ENCODE measurements at regions not wholly inside any gene's neighbourhood (a gene's known extent, or its start where the extent isn't known, plus 50 kb on each side); places are given as distances from the start of the nearest gene placed in this dataset.

- TF ChIP-seq REST (IDR thresholded peaks at IDR 0.05; ENCODE audit: insufficient replicate concordance, low read depth), result no peak
- no peak for TF ChIP-seq POLR2AphosphoS5 (IDR thresholded peaks at IDR 0.05; ENCODE audit: low read depth)
- TF ChIP-seq SPI1 (IDR thresholded peaks at IDR 0.05; ENCODE audit: borderline replicate concordance, low read depth), result no peak
- no peak for TF ChIP-seq CTCF (IDR thresholded peaks at IDR 0.05; ENCODE audit: insufficient read depth, low read length)
- TF ChIP-seq GABPA (IDR thresholded peaks at IDR 0.05; ENCODE audit: low read depth), result no peak
- no peaks in the 10 kb centered on the region for H3K27me3 ChIP-seq (ENCODE audit: insufficient read depth, poor library complexity, severe bottlenecking)
- no peak overlapping the region for H3K4me3 ChIP-seq (replicated peaks; ENCODE audit: insufficient read depth, low read length)
- DNase-seq (ENCODE audit: low read depth in 1 of 2, low spot score in 1 of 2), result no peak
- no peak overlapping the region for H3K27ac ChIP-seq (replicated peaks)
Observed at GRCh38 chr18:67331857-67332256, 184.7 kb downstream of the DSEL start.

GRCh38 chr18:67319109-67319508 is 197.4 kb downstream of the DSEL start:
- H3K27ac ChIP-seq (replicated peaks), result no peak overlapping the region
- TF ChIP-seq POLR2AphosphoS5 (IDR thresholded peaks at IDR 0.05; ENCODE audit: low read depth) (no peak), CTCF (IDR thresholded peaks at IDR 0.05; ENCODE audit: insufficient read depth, low read length) (no peak), REST (IDR thresholded peaks at IDR 0.05; ENCODE audit: insufficient replicate concordance, low read depth) (no peak), GABPA (IDR thresholded peaks at IDR 0.05; ENCODE audit: low read depth) (no peak), SPI1 (IDR thresholded peaks at IDR 0.05; ENCODE audit: borderline replicate concordance, low read depth) (no peak)
- no peak overlapping the region for H3K4me3 ChIP-seq (replicated peaks; ENCODE audit: insufficient read depth, low read length)
- H3K27me3 ChIP-seq (ENCODE audit: insufficient read depth, poor library complexity, severe bottlenecking), result no peaks in the 10 kb centered on the region
- no peak for DNase-seq (ENCODE audit: low read depth in 1 of 2, low spot score in 1 of 2)

- H3K4me3 ChIP-seq (replicated peaks; ENCODE audit: insufficient read depth, low read length), result no peak overlapping the region
- TF ChIP-seq POLR2AphosphoS5 (IDR thresholded peaks at IDR 0.05; ENCODE audit: low read depth) (no peak), GABPA (IDR thresholded peaks at IDR 0.05; ENCODE audit: low read depth) (no peak), CTCF (IDR thresholded peaks at IDR 0.05; ENCODE audit: insufficient read depth, low read length) (no peak), REST (IDR thresholded peaks at IDR 0.05; ENCODE audit: insufficient replicate concordance, low read depth) (no peak), SPI1 (IDR thresholded peaks at IDR 0.05; ENCODE audit: borderline replicate concordance, low read depth) (no peak)
- no peak overlapping the region for H3K27ac ChIP-seq (replicated peaks)
- no peak for DNase-seq (ENCODE audit: low read depth in 1 of 2, low spot score in 1 of 2)
- H3K27me3 ChIP-seq (ENCODE audit: insufficient read depth, poor library complexity, severe bottlenecking), result no peaks in the 10 kb centered on the region
Observed at GRCh38 chr18:67318651-67319050, 197.9 kb downstream of the DSEL start.
